Activated CD8-positive, alpha-beta memory T cell treated with anti-CD3 and anti-CD28 coated beads for 24 hours (primary cell): ENCODE measurements at regions not wholly inside any gene's neighbourhood (a gene's known extent, or its start where the extent isn't known, plus 50 kb on each side); places are given as distances from the start of the nearest gene placed in this dataset.

Source experiments
- DNase-seq: peaks from one replicate; pipeline ENCODE4 v3.0.0-alpha.2; 2020

DNA sequence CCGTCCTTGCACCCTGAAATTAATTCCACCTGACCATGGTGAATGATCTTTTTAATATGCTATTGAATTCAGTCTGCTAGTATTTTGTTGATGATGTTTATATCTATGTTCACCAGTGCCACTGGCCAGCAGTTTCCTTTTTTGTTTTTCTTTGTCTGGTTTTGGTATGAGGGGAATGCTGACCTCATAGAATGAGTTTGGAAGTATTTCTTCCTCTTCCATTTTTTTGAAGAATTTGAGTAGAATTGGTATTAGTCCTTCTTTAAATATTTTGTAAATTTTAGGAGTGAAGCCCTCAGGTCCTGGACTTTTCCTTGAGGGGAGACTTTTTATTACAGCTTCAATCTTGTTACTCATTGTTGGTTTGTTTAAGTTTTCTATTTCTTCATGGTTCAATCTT is 231.6 kb downstream of the MRPL39 start:
- DNase-seq = no peak

DNA sequence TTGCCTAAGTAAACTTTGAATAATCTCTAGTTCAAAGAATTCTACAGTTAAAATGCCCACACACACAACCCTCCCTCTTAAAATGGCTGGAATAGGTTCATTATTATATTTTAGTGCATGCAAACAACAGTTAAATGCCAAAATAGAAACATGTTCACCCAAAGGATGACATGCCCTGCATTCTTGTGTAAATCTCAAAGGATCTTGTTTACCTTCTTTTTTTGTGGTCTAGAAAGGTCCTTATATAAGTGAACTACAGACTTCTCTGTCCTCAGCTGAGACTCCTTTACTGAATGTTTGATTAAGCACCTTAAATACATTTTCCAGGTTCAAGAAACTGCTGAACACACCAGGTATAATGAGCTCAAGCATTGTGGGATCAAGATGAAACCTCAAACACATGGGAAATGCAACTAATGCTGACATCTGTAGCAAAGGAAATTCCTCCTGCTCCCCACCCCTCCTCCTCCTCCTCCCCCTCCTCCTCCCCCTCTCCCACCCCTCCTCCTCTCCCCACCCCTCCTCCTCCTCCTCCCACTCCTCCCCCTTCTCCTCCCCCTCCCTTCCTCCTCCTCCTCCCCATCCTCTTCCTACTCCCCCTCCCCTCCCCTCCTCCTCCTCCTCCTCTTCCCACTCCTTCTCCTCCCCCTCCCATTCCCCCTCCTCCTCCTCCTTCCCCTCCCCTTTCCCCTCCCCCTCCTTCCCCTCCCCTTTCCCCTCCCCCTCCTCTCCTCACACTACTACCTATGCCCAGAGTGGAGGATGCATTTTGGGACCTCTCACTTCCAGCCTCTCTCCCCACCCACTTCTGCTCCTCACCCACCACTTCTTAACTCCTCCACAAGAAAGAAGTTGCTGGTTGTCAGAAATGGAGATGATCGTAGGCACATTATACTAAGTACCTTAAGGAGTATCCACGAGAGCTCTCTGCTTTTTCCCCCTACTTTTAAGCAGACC is 233.9 kb downstream of the MRPL39 start:
- no peak for DNase-seq

DNA sequence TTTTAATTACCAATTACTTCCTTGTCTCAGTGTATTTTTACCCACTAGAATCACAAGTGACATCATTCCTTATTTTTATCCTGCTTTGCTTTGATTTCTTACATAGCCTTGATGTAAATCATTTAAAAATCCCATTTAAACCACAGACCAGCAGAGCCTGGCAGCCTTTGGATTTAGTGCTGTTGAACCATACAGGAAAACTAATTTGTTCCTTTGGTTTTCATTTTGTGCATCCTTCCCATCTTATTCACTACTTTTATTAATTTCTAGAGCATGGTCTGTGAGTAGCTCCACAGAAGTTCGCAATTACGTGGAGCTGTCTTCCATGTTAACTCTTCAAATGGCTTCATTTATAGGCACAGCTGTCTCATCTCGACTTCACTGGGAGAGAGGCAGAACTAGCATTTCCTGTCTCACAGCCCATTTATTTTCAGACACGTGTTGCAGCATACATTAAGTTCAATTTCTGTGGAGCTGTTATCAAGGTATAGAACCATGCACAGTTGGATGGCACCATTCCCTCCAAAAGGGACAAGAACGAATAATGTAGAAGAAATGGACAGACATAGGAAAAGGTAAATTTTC is 235.3 kb downstream of the MRPL39 start:
- no peak for DNase-seq

DNA sequence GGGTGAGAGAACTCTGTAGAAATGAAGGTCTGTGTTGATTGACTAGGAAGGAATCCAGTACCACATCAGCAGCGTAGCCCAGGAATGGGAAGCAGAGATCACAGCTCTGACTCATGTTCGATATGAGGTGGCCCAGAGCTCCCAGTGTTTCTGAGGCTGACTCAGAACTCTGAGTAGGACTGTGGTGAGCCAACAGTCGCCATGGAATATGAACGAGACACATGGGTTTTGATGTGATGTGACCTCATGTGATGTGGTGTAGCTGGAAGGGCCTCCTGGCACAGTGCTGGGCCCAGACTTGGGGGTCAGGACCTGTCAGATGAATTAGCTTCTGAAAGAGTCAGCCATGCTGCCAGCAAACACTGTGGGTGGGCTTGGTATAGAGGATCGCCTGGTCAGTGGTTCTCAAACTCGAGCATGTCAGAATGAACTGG is 237.0 kb downstream of the MRPL39 start:
- DNase-seq = no peak

DNA sequence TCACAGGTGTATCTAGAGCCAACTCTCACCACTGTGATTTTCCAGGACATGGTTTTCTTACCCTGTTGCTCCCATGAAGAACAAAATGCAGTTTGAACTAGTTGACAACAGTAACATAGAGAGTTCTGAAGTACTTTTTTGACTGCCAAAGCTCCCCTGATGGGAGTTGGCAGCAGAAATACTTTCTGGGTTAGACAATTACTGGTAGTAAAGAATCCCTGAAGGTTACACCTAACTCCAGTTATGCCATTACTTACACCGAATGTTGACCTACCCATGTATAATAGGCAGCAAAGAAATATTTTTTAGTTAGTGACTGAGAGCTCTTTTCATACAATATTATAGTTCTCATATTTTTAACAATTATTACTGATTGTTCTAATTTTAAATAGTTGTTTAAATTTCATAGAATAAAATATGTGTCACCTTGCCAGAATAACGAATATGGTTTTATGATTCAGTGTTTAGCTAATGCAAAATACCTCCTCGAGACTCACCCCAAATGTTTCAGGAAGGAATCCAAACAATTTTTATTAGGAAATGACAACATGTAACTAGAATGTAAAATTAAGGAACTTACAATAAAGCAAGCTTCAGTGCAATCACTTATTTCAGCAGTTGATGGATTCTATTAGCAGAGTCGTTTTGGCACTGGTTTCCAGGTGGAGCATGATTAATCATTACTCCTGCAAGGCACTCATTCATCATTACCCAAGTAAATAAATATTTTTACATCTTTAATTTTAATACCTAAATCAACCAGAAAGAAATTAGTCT is 237.6 kb downstream of the MRPL39 start:
- no peak for DNase-seq

DNA sequence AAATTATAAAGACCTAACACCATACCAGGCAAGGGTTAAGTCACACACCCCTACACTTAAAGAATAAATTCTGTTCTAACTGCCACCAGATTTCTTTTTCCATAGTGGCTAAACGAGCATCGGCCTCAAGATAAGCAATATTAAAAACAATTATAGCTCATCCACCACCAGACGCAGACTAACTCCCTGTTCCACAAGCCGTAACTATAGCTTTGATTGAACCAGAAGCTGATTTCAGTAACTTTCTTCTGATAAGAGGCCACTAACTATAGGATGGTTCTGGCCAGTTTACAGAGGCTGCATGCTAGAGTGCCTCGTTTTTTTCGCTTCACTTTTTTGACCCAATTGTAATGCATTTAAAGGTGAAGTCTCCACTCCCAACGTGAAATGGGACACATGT is 238.8 kb downstream of the MRPL39 start:
- DNase-seq = no peak

DNA sequence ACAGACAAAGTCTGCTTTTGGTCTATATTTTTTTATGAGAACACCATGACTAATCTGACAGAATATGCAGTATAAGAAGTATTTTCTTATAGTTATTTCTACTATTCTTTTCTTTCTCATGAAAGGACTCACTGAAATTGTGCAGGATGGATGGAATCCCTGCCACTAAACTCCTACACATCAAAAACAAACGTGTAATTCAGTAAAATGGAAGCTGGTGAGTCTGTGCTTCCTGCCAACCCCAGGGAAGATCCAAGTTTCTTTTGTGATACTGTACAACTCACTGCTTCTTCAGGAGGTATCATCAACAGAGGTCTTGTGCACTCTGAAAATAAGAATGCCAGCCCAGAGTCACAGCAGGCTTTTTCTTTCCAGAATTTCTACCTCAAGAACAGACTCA is 241.2 kb downstream of the MRPL39 start:
- no peak for DNase-seq

DNA sequence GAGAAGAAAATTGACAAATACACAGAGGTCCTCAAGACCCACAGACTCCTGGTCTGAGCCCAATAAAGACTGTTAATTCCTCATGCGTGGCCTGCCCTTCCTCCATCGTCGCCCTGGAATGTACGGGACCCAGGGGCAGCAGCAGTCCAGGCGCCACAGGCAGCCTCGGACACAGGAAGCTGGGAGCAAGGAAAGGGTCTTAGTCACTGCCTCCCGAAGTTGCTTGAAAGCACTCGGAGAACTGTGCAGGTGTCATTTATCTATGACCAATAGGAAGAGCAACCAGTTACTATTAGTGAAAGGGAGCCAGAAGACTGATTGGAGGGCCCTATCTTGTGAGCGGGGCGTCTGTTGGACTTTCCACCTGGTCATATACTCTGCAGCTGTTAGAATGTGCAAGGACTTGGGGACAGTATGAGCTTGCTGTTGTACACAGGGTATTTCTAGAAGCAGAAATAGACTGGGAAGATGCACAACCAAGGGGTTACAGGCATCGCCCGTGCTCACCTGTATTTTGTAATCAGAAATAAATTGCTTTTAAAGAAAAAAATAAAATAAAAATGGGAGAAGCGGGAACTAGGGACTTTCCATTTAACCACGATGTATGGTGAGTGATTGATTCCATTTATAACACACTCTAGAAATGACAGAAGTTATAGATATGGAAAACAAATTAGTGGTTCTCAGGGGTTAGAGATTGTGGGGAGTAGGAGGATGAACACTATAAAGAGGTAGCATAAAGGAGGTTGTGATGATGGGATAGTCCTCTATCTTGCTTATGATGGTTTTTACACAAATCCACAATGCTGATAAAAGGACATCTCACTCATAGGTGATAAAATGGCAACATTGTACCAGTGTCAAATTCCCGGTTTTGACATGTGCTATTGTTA is 244.7 kb downstream of the MRPL39 start:
- no peak for DNase-seq

DNA sequence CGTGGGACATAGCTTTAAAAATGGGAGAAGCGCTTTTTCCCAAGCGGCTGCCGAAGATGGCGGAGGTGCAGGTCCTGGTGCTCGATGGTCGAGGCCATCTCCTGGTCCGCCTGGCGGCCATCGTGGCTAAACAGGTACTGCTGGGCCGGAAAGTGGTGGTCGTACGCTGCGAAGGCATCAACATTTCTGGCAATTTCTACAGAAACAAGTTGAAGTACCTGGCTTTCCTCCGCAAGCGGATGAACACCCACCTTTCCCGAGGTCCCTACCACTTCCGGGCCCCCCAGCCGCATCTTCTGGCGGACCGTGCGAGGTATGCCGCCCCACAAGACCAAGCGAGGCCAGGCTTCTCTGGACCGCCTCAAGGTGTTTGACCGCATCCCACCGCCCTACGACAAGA is 245.5 kb downstream of the MRPL39 start:
- no peak for DNase-seq

DNA sequence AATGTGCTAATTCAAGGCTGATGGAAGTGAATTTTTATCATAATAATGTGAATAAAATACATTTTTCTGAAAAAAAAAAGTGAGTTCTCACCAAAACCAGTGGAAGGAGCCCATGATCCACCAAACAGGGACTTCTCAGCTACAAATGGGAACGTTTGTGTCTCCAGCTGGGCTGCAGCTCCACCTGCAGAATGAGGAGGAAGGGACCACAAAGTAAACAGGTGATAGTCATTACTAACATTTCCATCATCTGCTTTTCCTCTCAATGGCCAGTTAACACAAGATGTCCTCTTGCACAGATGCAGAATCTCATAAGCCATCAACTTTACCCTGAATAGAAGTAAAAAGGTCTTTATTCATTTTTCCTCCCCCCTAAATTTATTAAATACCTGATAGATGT is 246.2 kb downstream of the MRPL39 start:
- DNase-seq = no peak

DNA sequence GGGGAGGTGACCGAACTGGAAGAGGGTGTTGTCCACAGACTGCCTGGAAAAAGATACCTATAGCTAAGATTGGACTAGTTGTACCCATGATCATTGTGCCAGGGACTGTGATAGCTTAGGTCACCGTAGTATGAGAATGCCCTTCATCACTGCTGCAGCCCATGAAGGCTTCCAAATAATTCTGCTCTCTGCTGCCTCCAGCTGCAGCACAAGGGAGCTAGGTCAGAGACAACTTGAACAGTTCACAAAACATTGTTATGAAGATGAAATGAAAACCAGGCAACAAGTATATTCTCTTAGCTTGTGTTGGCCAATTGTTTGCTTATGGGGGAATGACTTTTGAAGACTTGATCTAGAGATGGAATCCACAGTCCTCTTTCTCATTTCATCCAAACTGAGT is 246.7 kb downstream of the MRPL39 start:
- DNase-seq = no peak

DNA sequence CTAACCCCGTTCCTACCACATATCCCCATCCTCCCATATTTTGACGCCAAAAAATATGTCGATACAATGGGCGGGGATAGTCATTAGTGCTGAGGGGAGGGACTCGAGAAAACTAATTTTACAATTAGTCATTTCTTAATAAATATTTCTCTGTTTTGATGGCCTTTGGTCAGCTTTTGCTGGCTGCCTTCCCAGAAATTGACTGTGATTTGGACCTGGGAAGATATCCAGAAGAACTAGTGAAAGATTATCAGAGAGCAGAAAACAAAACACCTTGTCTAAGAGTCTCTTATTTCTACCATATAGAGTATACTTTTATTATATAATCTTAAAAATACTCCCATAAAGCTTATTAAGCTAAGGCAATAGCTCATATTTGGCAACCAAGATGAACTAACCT is 247.6 kb downstream of the MRPL39 start:
- no peak for DNase-seq

DNA sequence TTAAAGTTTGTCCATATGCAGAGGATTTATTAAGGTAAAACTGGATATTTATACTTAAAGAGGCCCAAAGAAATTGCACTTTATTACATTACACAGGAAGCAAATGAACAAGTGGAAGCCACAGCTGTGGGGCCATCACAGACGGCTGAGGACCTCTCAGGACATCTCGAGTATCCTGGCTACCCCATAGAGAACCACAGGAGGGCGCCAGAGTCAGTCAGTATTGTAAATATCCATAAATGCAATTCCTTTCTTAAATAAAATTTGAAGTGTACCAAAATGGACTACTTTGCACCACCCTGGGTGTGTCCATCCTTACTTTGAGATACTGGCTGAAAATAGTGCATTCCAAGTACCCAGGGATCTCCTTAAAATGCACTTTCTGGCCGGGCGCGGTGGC is 257.2 kb downstream of the MRPL39 start:
- DNase-seq = no peak

DNA sequence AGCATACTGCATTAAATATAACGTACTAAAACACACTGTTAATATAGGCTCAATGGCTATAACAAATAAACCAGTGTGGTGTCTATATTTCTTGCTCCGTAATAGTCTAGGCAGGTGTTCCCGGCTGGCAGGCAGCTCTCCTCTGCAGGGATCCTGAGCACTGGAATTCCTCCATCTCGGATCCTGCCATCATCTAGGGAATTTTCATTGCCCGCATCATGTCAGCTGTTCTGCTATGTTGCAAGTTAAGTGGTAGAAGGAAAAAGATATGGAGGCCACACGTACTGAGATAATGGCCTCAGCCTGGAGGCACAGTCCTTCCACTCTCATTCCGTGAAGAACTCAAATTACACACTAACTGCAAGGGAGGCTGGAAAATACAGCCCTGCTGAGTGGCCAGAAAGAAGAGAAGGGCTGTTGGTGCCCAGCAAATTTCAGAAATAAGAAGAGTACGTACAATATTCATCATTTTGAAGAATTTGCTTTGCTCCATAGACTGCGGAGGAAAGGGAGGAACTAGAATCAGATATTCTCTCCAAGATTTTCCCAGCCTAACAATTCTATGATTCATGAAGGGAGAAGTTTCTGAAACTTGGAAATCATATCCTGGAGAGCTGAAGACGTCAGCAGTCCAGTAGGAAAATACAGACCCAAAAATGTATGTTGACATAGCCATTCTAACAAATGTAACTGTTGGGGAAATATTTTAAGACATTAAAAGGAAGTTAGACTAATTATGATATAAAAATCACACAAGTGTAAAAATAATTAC is 263.3 kb downstream of the MRPL39 start:
- DNase-seq = no peak

DNA sequence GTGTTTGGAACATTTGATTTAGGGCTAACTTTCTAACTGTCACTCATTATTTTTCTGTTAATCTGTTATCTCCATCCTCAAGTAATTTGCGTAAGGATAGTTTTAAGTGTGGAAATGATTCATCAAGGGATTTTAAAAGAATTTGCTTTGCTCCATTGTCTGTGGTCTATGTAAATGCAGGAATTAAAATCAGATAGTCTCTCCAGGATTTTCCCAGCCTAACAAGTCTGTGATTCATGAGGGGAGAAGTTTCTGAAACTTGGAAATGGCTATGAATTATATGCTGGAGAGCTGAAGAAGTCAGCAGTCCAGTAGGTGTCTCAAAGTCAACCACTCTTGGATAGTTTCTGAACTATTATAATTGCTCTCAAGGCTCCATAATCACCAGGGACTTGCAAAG is 264.5 kb downstream of the MRPL39 start:
- DNase-seq = no peak

DNA sequence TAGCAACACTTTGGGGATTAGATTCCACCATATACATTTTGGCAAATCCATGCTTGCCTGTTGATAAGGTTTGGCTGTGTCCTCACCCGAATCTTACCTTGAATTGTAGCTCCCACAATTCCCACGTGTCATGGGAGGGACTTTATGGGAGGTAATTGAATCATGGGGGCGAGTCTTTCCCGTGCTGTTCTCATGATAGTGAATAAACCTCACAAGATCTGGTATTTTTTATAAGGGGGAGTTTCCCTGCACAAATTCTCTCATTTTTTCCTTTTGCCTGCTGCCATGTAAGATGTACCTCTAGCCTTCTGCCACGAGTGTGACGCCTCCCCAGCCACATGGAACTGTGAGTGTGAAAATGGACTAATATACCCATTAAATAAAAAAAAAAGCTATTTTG is 265.3 kb downstream of the MRPL39 start:
- no peak for DNase-seq

DNA sequence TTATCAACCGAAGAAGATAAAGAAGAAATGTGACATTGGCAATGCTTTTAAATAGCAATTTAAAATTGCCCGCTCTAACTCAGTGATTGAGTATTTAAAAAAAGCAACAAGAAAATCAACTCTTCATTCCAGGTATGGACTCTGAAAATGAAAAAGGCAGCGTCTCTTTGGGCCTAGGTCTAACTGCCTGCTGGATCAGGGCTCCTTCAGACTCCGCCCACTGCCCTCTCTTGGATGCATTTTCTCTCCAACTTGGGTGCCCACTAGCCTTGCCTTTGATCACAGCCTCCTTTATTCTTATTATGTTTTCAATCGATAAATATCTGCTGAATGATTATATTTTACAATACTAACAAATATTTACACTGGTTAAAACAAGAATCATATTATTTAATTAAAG is 268.9 kb downstream of the MRPL39 start:
- DNase-seq = no peak

DNA sequence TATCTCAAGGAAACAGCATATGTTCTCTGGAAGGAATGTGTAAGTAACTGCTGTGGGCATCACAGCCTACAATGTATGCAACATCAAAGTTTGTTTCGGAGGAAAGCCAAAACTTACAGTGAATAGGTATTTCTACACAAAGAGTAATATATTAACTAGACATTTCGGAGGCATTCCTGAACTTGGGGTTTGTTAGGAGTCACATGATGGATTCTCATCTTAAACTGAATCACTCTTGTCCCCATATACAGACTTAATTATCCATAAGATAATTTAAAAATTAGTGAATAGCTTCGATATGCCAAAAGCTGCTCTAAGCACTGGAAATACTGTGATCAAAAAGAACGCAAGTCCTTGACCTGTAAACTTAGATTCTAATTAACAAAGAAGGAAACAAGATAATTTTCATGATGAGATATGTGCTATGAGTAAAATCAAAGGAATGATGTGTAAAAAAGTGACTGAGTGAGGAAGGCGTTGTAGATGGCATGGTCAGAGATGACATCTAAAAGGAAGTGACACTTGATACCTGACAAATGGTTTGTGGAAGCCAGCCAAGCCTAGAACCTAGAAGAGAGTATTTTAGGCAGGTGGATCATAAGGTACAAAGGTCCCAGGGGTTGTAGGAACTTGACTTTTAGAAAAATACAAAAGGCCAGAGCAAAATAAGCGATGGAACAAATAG is 273.1 kb downstream of the MRPL39 start:
- no peak for DNase-seq

DNA sequence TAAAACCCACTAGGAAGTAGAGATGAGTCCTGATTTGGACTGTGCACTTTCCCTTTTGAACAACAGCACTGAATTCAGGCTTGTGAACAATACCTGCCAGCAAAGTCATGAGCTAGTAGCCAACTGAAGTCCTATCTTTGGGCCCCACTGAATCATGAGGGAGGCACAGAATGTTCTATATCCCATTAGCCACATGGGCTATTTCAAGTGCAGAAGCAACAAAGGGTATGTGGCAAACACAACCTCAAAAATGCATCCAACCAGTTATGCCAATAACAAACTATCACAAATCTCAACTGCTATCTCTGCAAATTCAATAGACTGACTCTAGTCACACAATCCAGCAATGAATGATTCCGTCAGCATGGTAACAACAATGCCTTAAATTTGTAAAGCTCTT is 276.0 kb downstream of the MRPL39 start:
- no peak for DNase-seq

DNA sequence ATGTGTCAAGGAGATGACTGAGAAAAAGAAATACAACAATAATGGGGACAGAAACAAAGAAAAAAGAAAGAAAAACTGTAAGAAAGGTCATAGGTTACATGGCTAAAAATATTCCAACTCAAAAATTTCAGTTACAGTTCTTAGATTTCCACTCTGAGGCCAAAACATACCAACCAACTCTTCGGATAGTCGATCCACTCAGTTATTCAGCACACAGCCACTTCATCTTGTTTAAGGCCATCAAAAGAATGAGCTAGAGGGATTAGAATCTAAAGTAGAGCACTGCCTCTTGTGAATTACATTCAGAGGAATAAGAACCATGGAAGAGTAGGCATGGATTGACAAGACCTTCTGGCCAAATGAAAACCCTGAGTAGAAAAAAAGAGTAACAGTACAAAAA is 277.0 kb downstream of the MRPL39 start:
- DNase-seq = no peak

DNA sequence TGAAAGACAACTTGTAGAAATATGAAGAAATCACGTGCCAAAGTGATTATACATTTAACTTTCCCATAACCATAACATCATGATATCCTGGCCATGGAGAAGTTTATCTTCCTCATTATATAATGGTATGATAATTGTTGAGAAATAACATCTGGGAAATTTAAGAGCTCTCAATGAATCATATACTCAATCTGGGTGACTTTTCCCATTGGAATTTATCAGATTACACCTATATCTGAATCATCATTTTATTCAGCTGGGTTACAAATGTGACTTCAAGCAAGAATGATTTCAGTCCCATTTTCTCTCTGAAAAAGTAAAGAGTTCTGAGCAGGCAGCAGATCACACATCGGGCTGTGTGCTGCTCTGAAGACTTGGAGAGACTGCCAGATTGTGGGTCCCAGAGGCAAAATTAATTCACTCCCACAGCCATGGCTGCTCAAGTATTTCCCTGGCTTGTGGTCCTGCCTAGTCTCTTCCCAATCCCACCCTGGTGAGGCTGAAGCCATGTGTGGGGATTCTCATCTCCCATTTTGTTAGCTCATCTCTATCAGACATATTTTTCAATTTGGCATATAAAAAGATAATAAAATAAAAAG is 278.0 kb downstream of the MRPL39 start:
- no peak for DNase-seq
